HEK293T (cell line): ENCODE measurements at regions not wholly inside any gene's neighbourhood (a gene's known extent, or its start where the extent isn't known, plus 50 kb on each side); places are given as distances from the start of the nearest gene placed in this dataset.

Experiments used
- CTCF ChIA-PET: fragments of 350-600 bp; formaldehyde crosslinking; extraction: SDS; loops from one replicate; lab custom pipeline; 2021; ENCODE audit warnings: antibody characterized with exemption, inconsistent platforms; lab: Yijun Ruan, JAX
- POLR2A ChIA-PET: fragments of 350-600 bp; formaldehyde crosslinking; extraction: SDS; loops from one replicate; lab custom pipeline; 2020; ENCODE audit warnings: antibody characterized with exemption, inconsistent platforms; lab: Yijun Ruan, JAX
- DNase-seq: peaks from one replicate; pipeline ENCODE4 v3.0.0; 2012; ENCODE audit warnings: mixed read lengths; ENCODE audit errors: extremely low spot score
- ARNT ChIP-seq: fragments of 450-650 bp; IDR thresholded peaks from 2 replicates; pipeline ENCODE4 v1.6.1; 2017; ENCODE audit warnings: mild to moderate bottlenecking
- BHLHE40 ChIP-seq: fragments of 450-650 bp; IDR thresholded peaks from 2 replicates; pipeline ENCODE4 v1.6.1; 2016; ENCODE audit warnings: mild to moderate bottlenecking, moderate library complexity, borderline replicate concordance
- CTBP1 ChIP-seq: fragments of 450-650 bp; IDR thresholded peaks from 2 replicates; pipeline ENCODE4 v1.6.1; 2016; ENCODE audit warnings: borderline replicate concordance
- ELF4 ChIP-seq: fragments of 450-650 bp; IDR thresholded peaks from 2 replicates; pipeline ENCODE4 v1.6.1; 2017; ENCODE audit warnings: antibody characterized with exemption
- FOXA1 ChIP-seq: fragments of 450-650 bp; IDR thresholded peaks from 2 replicates; pipeline ENCODE4 v1.6.1; 2016; ENCODE audit warnings: mild to moderate bottlenecking
- FOXK2 ChIP-seq: fragments of 450-650 bp; IDR thresholded peaks from 2 replicates; pipeline ENCODE4 v1.6.1; 2016; ENCODE audit warnings: mild to moderate bottlenecking
- FOXM1 ChIP-seq: fragments of 450-650 bp; IDR thresholded peaks from 2 replicates; pipeline ENCODE4 v1.6.1; 2017; ENCODE audit warnings: mild to moderate bottlenecking, borderline replicate concordance
- HDGF ChIP-seq: fragments of 450-650 bp; IDR thresholded peaks from 2 replicates; pipeline ENCODE4 v1.6.1; 2017; ENCODE audit warnings: antibody characterized with exemption, borderline replicate concordance
- L3MBTL2 ChIP-seq: fragments of 450-650 bp; conservative IDR thresholded peaks from 2 replicates; pipeline ENCODE4 v1.6.1; 2016; ENCODE audit warnings: mild to moderate bottlenecking
- LEF1 ChIP-seq: fragments of 450-650 bp; IDR thresholded peaks from 2 replicates; pipeline ENCODE4 v1.6.1; 2017; ENCODE audit warnings: mild to moderate bottlenecking, borderline replicate concordance
- NFRKB ChIP-seq: fragments of 450-650 bp; IDR thresholded peaks from 2 replicates; pipeline ENCODE4 v1.6.1; 2016; ENCODE audit warnings: mild to moderate bottlenecking, moderate library complexity
- PKNOX1 ChIP-seq: fragments of 450-650 bp; IDR thresholded peaks from 2 replicates; pipeline ENCODE4 v1.6.1; 2016
- SP1 ChIP-seq: fragments of 450-650 bp; IDR thresholded peaks from 2 replicates; pipeline ENCODE4 v1.6.1; 2017
- SUZ12 ChIP-seq: fragments of 450-650 bp; IDR thresholded peaks from 2 replicates; pipeline ENCODE4 v1.6.1; 2016; ENCODE audit warnings: mild to moderate bottlenecking
- TARDBP ChIP-seq: fragments of 450-650 bp; IDR thresholded peaks from 2 replicates; pipeline ENCODE4 v1.6.1; 2016
- ZNF384 ChIP-seq: fragments of 450-650 bp; IDR thresholded peaks from 2 replicates; pipeline ENCODE4 v1.6.1; 2016

- no peak for DNase-seq
- no peak for TF ChIP-seq ELF4
- no peak for TF ChIP-seq L3MBTL2
- no peak for TF ChIP-seq HDGF
- TF ChIP-seq ZNF384 = no peak
- TF ChIP-seq FOXA1 = no peak
- no peak for TF ChIP-seq SUZ12
- TF ChIP-seq PKNOX1 = no peak
- no peak for TF ChIP-seq FOXK2
- no peak for TF ChIP-seq TARDBP
- no peak for TF ChIP-seq CTBP1
- no peak for TF ChIP-seq BHLHE40
- no peak for TF ChIP-seq LEF1
- TF ChIP-seq SP1 = no peak
- no peak for TF ChIP-seq ARNT
- ChIA-PET POLR2A (no interaction called here), CTCF (no interaction called here)
Observed at GRCh38 chr9:103139891-103140290, 144.8 kb downstream of the CYLC2 start.

- ChIA-PET POLR2A (no interaction called here), CTCF (no interaction called here)
- TF ChIP-seq ARNT (no peak), FOXM1 (no peak), SUZ12 (no peak), BHLHE40 (no peak), HDGF (no peak)
- peak; percentile 5 for DNase-seq
Observed at GRCh38 chr9:103152473-103152872, 157.3 kb downstream of the CYLC2 start.

GRCh38 chr9:103167530-103167929, 172.4 kb downstream of the CYLC2 start:
- POLR2A ChIA-PET = no interaction called here
- DNase-seq = no peak
- CTCF ChIA-PET = no interaction called here
- TF ChIP-seq SP1 (no peak), L3MBTL2 (no peak), PKNOX1 (no peak), LEF1 (no peak), SUZ12 (no peak), ARNT (no peak), TARDBP (no peak)

GRCh38 chr9:103168254-103168653, 173.1 kb downstream of the CYLC2 start:
- POLR2A ChIA-PET = no interaction called here
- no peak for TF ChIP-seq FOXK2
- no peak for TF ChIP-seq TARDBP
- no peak for TF ChIP-seq ELF4
- TF ChIP-seq ARNT = no peak
- TF ChIP-seq BHLHE40 = no peak
- TF ChIP-seq FOXM1 = no peak
- no peak for TF ChIP-seq FOXA1
- TF ChIP-seq PKNOX1 = no peak
- TF ChIP-seq HDGF = no peak
- no peak for TF ChIP-seq SUZ12
- TF ChIP-seq ZNF384 = no peak
- TF ChIP-seq LEF1 = no peak
- TF ChIP-seq CTBP1 = no peak
- TF ChIP-seq NFRKB = no peak
- no peak for TF ChIP-seq SP1
- no peak for TF ChIP-seq L3MBTL2
- no peak for DNase-seq
- CTCF ChIA-PET = no interaction called here

- CTCF ChIA-PET = no interaction called here
Observed at GRCh38 chr9:103169798-103170197, 174.7 kb downstream of the CYLC2 start.

GRCh38 chr9:103183701-103184171, 188.6 kb downstream of the CYLC2 start:
- TF ChIP-seq ARNT (no peak), ELF4 (no peak), SUZ12 (no peak), SP1 (no peak), CTBP1 (no peak), HDGF (no peak), BHLHE40 (no peak)
- ChIA-PET CTCF (no interaction called here), POLR2A (no interaction called here)
- no peak for DNase-seq

More at GRCh38 chr9:103169798-103170197, 174.7 kb downstream of the CYLC2 start:
- no peak for DNase-seq
- no peak for TF ChIP-seq FOXK2
- no peak for TF ChIP-seq ZNF384
- no peak for TF ChIP-seq CTBP1
- no peak for TF ChIP-seq ELF4
- no peak for TF ChIP-seq PKNOX1
- TF ChIP-seq LEF1 = no peak
- POLR2A ChIA-PET = no interaction called here

- CTCF ChIA-PET = no interaction called here
- POLR2A ChIA-PET = no interaction called here
- TF ChIP-seq SP1 = no peak
- no peak for TF ChIP-seq FOXM1
- no peak for TF ChIP-seq ARNT
- no peak for TF ChIP-seq ZNF384
- no peak for TF ChIP-seq L3MBTL2
- TF ChIP-seq ELF4 = no peak
- no peak for TF ChIP-seq LEF1
- no peak for TF ChIP-seq BHLHE40
- no peak for TF ChIP-seq SUZ12
- no peak for DNase-seq
Observed at GRCh38 chr9:103186959-103187358, 191.8 kb downstream of the CYLC2 start.
